DMS53 (cell line): ENCODE measurements at regions not wholly inside any gene's neighbourhood (a gene's known extent, or its start where the extent isn't known, plus 50 kb on each side); places are given as distances from the start of the nearest gene placed in this dataset.
A peak's percentile ranks its signal among the peaks of the same experiment; 100 is the strongest.

Experiments
- DNase-seq: peaks from one replicate; lab custom pipeline; 2025; lab: John Stamatoyannopoulos, UW

- no peak for DNase-seq
Observed at GRCh38 chr12:84741031-84741430, 171.6 kb downstream of the SLC6A15 start.

DNA sequence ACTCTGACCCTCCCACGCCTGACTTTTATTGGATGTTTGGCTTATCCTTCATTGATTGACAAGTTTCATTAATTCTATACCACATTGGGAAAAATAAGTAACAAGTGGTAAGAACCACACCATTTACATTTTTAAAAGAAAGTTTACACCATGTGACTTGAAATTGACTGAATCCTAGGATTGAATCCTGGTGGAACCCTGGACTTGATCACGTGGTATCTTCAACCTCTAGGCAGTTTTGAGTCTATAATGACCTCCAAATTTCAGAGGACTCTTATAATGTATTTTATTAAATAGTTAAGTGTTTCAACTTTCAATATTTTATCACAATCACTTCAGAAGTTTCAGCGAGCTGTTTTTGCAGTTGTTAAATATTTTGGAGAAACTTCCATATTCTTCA lies 172.0 kb downstream of the SLC6A15 start:
- no peak for DNase-seq

DNA sequence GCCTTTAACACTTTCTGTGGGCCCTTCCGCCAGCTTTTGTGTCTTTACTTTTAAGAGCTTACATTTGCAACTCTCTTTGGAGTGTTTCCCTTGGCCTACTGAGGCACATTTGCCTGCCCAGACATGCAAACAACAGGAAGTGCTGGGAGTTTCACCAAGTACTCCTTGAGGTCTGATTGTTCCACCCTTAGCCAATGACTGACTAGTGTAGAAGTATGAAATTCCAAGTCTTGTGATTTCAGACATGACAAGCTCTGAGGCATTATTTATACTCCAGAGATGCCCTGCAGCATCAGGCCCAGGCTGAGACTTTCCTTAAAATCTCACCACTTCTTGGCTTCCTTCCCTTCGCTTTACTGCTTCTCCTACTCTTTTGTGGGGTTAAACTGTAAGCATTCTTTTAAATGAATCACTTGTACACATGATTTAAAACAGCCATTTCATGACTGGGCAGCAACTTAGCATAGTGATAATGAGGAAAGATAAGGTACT lies 174.1 kb downstream of the SLC6A15 start:
- DNase-seq: no peak

- no peak for DNase-seq
Observed at GRCh38 chr12:84732828-84733340, 179.7 kb downstream of the SLC6A15 start.

DNA sequence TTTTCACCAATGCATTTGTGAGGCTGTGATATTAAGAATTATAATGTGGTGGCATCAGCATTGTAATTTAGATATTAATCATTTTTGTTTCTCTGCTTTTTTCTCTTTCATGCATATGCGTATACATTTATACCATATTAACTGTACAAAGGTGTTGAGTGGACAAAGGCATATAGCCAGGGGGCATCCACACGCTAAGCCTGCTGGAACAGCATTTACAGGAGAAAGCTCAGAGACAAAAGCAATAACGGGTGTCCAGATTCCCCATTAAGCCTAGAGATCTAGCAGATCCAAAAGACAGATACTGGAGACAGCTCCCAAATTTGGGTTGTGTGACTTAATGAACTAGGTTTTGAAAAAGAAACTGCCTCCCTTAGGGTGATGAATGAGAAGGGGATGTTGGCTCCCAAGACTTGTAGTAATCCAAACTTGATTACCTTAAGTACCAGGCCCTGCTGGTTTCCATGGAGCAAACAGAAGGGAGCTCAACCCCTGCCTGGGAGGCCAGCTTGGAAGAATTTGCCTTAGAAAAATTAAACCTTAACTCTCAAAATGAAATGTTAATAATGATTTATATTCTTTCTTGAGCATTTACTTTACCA lies 181.9 kb downstream of the SLC6A15 start:
- DNase-seq: no peak

GRCh38 chr12:84727961-84728360 lies 184.6 kb downstream of the SLC6A15 start:
- DNase-seq: peak; percentile 47

GRCh38 chr12:84726780-84727179 lies 185.8 kb downstream of the SLC6A15 start:
- no peak for DNase-seq

DNA sequence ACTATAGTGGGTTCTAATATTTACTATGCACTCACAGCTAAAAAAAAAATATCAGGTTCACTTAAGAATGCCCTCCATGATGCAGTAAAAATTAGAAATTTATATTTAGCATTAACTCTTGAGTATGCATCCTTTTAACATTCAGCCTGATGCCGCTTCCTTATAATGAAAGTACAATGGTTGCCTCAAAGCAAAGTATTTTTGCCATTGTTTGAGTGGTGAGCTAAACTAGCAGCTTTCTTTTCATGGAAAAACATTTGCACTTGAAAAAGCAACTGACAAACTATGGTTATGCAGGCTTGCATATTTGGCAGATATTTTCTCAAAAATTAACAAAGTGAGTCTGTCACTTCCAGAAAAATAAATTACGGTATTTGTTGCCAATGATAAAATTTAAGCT lies 188.6 kb downstream of the SLC6A15 start:
- no peak for DNase-seq

DNA sequence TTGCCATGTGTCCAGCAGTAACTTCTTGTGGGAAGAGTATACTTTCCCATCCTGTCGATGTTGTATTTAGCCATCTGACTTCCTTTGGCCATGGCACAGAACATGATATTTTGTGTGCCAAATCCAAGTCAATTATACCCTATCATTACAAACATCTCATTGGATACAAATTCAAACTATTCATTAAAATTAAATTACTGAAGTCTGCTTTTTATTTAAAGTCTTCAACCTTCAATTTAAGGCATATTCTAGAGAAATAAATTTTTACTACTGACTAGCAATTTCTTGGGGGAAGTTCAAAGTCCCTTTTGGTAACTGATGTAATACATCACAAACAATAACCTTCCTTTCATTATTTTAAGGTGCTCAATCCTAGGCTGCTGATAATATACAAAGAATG lies 192.6 kb downstream of the SLC6A15 start:
- DNase-seq: no peak

- no peak for DNase-seq
Observed at GRCh38 chr12:84718906-84719305, 193.7 kb downstream of the SLC6A15 start.

- DNase-seq: no peak
Observed at GRCh38 chr12:84712747-84713146, 199.9 kb downstream of the SLC6A15 start.

DNA sequence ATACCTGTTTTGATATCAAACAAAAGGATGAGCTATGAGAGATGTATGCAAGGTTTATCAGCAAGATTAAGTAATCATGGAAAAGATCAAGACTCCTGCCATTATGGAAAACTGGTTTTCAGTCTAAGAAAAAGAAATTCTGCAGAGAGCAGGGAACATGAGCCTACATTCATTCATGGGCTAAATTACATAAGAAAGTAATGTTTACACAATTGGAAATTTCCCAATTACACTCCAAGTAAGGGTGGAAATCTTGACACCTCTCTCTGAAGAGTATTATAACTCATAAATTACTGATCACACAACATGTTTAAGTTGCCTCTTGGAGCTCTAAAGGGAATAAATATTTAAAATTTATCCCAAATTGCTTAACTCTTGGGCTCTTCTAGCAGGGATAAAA lies 206.2 kb downstream of the SLC6A15 start:
- DNase-seq: no peak

- no peak for DNase-seq
Observed at GRCh38 chr12:84704856-84705255, 207.7 kb downstream of the SLC6A15 start.

GRCh38 chr12:84702001-84702400 lies 210.6 kb downstream of the SLC6A15 start:
- DNase-seq: peak; percentile 16

- no peak for DNase-seq
Observed at GRCh38 chr12:84701041-84701440, 211.6 kb downstream of the SLC6A15 start.

DNA sequence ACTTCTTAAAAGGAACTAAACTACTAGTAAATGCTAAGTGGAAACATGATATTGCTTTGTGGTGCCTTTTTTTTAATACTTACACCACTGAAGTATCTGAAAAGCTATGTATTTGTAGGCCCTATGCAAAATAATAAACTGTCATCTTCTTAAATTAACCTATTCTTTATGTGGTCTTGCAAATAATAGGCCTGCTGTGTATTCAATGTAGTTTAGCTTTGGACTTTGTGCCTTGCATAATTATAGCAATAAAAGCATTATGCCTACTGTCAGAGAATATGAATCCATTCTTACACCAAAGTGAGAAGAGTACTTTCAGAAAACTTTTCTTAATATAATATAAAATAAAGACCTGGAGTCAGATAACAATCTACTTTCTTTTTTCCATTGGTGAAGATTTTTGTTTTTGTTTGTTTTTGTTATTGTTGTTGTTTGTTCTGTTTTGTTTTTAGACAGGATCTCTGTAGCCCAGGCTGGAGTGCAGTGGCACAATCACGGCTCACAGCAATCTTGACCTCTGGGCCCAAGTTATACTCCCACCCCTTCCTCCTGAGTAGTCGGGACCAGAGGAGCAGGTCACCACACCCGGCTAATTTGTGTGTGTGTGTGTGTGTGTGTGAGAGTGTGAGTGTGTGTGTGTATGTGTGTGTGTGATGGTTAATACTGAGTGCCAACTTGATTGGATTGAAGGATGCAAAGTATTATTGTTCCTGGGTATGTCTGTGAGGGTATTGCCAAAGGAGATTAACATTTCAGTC lies 213.8 kb downstream of the SLC6A15 start:
- no peak for DNase-seq

DNA sequence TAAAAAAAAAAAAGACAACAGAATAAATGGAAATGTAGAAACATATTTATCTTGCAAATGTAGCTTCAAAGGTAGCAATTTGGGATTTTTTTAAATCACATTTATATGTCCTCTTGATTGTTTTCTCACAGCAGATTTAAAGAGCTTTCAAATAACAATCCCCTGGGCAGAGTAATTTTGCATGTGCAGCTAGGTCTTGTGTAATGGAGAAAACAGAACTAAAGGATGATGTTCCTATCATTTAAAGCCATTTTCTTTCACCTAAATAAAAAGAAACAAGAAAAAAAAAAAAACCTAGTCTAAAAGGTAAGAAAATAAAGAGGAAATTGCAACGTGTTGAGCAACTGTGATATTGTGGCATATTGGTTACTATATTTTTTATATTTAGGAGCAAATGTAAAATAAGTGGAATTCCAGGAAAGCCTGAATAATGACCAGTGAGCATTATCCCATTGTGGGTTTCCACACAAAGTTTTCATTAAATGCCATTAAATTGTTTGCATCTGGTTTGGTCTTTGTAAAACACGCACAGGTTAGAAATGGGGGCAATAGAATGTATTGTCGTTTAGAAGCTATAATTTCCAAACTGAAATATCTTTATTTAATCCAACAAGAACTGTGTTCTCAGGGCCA lies 215.6 kb downstream of the SLC6A15 start:
- DNase-seq: no peak

DNA sequence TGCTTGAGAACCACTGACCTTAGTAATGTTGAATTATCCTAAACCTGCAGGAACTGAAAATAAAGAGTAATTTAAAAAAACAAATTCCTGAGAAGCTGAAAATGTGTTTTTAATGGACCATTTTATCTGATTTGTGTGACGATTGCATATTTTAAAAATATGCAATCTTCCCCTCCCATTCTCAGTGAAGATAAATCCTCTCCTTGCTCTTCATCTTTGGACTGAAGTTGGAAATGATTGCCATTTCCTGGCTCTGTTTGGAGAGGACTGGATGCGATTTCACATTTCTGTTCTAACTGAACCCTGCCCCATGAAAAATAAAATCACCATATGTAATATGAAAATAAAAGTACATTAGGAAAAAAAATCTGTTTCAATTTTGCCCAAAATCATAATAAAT lies 216.3 kb downstream of the SLC6A15 start:
- DNase-seq: no peak

- DNase-seq: no peak
Observed at GRCh38 chr12:84694116-84694515, 218.5 kb downstream of the SLC6A15 start.

GRCh38 chr12:84692071-84692470 lies 220.5 kb downstream of the SLC6A15 start:
- no peak for DNase-seq

GRCh38 chr12:84691266-84691665 lies 221.3 kb downstream of the SLC6A15 start:
- no peak for DNase-seq

DNA sequence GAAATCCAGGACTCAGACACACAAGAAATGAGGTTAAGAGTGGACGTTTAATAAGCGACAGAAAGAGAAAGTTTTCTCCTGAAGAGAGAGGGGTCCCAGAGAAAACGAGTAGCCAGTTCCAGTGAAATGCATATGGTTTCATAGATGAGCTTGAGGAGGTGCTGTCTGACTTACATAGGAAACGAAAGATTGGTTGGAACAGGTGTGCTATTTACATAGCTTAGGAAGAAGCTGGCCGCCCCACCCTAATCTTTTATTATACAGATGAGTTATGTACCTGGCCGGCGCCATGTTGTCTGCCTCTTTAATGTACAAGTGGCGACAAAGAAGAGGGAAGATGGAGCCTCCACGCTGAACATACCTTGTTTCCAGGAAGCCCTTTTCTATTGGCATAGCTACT lies 223.0 kb downstream of the SLC6A15 start:
- DNase-seq: peak; percentile 44

- no peak for DNase-seq
Observed at GRCh38 chr12:84685379-84685778, 227.2 kb downstream of the SLC6A15 start.
